GM23248 (cell line): ENCODE measurements at regions not wholly inside any gene's neighbourhood (a gene's known extent, or its start where the extent isn't known, plus 50 kb on each side); places are given as distances from the start of the nearest gene placed in this dataset.

Experiments
- EZH2 ChIP-seq: fragments of 200-600 bp; sonication (generic); IDR thresholded peaks from 2 replicates; pipeline ENCODE4 v1.6.1; 2018; ENCODE audit warnings: antibody characterized with exemption, mild to moderate bottlenecking; ENCODE audit not compliant: insufficient read depth, poor library complexity, severe bottlenecking
- EZH2phosphoT487 ChIP-seq: fragments of 200-600 bp; sonication (generic); IDR thresholded peaks from 2 replicates; pipeline ENCODE4 v1.6.1; 2018; ENCODE audit warnings: antibody characterized with exemption, moderate library complexity, mild to moderate bottlenecking, low read depth; ENCODE audit not compliant: insufficient read depth

DNA sequence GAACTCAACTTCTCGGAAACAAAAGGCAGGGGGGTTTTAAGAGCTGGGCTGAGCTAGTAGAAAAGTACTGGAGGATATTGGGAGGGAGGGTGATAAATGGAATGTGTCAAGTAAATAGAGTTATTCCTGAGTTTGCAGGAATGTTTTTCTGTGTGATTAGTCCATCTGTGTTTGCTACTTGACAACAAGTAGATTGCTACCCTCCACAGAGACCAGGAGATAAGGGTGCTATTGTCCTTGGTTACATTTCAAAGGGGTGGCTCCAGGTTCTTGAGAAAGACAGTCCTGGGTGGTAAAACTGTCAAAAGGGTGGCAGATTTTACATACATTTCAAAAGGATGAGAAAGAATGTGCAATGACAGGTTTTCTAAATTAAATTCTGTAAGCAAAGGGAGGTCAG lies 181.2 kb upstream of the PPP3CA start:
- TF ChIP-seq EZH2, result no peak
- TF ChIP-seq EZH2phosphoT487, result no peak
